ENCODE measurements at regions not wholly inside any gene's neighbourhood (a gene's known extent, or its start where the extent isn't known, plus 50 kb on each side); places are given as distances from the start of the nearest gene placed in this dataset.
A peak's percentile ranks its signal among the peaks of the same experiment; 100 is the strongest.

GRCh38 chr10:92758594-92758993 is 68.8 kb downstream of the HHEX start:
- Histone ChIP-seq H3K4me1 (ENCODE audit: control insufficient read depth, insufficient read depth, low read length, unreplicated experiment) (peaks cover 30% of the 10 kb centered on the region), H3K36me3 (ENCODE audit: insufficient read depth, low read length) (no peaks in the 10 kb centered on the region), H3K4me3 (ENCODE audit: low read depth, low read length) (no peak overlapping the region), H3K27me3 (ENCODE audit: insufficient read depth, low read length) (no peaks in the 10 kb centered on the region), H3K27ac (ENCODE audit: low read depth, low read length) (no peak overlapping the region), H2AFZ (ENCODE audit: low read length, unreplicated experiment) (no peak overlapping the region), H3K79me2 (ENCODE audit: control insufficient read depth, insufficient read depth, low read length, unreplicated experiment) (no peaks in the 10 kb centered on the region)

- no peak overlapping the region for H3K4me3 ChIP-seq (ENCODE audit: low read depth, low read length)
- peaks cover 29% of the 10 kb centered on the region for H3K4me1 ChIP-seq (ENCODE audit: control insufficient read depth, insufficient read depth, low read length, unreplicated experiment)
- H3K27me3 ChIP-seq (ENCODE audit: insufficient read depth, low read length): no peaks in the 10 kb centered on the region
- peak overlapping the region; percentile 90 for H2AFZ ChIP-seq (ENCODE audit: low read length, unreplicated experiment)
- no peaks in the 10 kb centered on the region for H3K79me2 ChIP-seq (ENCODE audit: control insufficient read depth, insufficient read depth, low read length, unreplicated experiment)
- H3K36me3 ChIP-seq (ENCODE audit: insufficient read depth, low read length): no peaks in the 10 kb centered on the region
- peak overlapping the region; percentile 80 for H3K27ac ChIP-seq (ENCODE audit: low read depth, low read length)
These were observed 70.9 kb downstream of the HHEX start for GRCh38 chr10:92760609-92761008.

- H3K4me1 ChIP-seq (ENCODE audit: control insufficient read depth, insufficient read depth, low read length, unreplicated experiment): peaks cover 20% of the 10 kb centered on the region
- H2AFZ ChIP-seq (ENCODE audit: low read length, unreplicated experiment): peak overlapping the region; percentile 41
These were observed 71.8 kb downstream of the HHEX start for GRCh38 chr10:92761571-92761970.

GRCh38 chr10:92763634-92764155 is 73.9 kb downstream of the HHEX start:
- Histone ChIP-seq H3K27me3 (ENCODE audit: insufficient read depth, low read length) (no peaks in the 10 kb centered on the region), H3K27ac (ENCODE audit: low read depth, low read length) (no peak overlapping the region), H3K36me3 (ENCODE audit: insufficient read depth, low read length) (no peaks in the 10 kb centered on the region), H3K79me2 (ENCODE audit: control insufficient read depth, insufficient read depth, low read length, unreplicated experiment) (no peaks in the 10 kb centered on the region), H2AFZ (ENCODE audit: low read length, unreplicated experiment) (no peak overlapping the region), H3K4me3 (ENCODE audit: low read depth, low read length) (no peak overlapping the region), H3K4me1 (ENCODE audit: control insufficient read depth, insufficient read depth, low read length, unreplicated experiment) (peaks cover 12% of the 10 kb centered on the region)

More at GRCh38 chr10:92761571-92761970, 71.8 kb downstream of the HHEX start:
- H3K27ac ChIP-seq (ENCODE audit: low read depth, low read length): peak overlapping the region; percentile 80
- H3K36me3 ChIP-seq (ENCODE audit: insufficient read depth, low read length): no peaks in the 10 kb centered on the region
- peak overlapping the region; percentile 60 for H3K4me3 ChIP-seq (ENCODE audit: low read depth, low read length)
- H3K79me2 ChIP-seq (ENCODE audit: control insufficient read depth, insufficient read depth, low read length, unreplicated experiment): no peaks in the 10 kb centered on the region
- H3K27me3 ChIP-seq (ENCODE audit: insufficient read depth, low read length): no peaks in the 10 kb centered on the region

GRCh38 chr10:92766451-92766850 is 76.7 kb downstream of the HHEX start:
- Histone ChIP-seq H3K79me2 (ENCODE audit: control insufficient read depth, insufficient read depth, low read length, unreplicated experiment) (no peaks in the 10 kb centered on the region), H3K4me3 (ENCODE audit: low read depth, low read length) (no peak overlapping the region), H3K36me3 (ENCODE audit: insufficient read depth, low read length) (no peaks in the 10 kb centered on the region), H3K27me3 (ENCODE audit: insufficient read depth, low read length) (no peaks in the 10 kb centered on the region), H3K4me1 (ENCODE audit: control insufficient read depth, insufficient read depth, low read length, unreplicated experiment) (peaks cover under 1% of the 10 kb centered on the region), H3K27ac (ENCODE audit: low read depth, low read length) (no peak overlapping the region), H2AFZ (ENCODE audit: low read length, unreplicated experiment) (no peak overlapping the region)

GRCh38 chr10:92768104-92768503 is 78.3 kb downstream of the HHEX start:
- Histone ChIP-seq H3K79me2 (ENCODE audit: control insufficient read depth, insufficient read depth, low read length, unreplicated experiment) (no peaks in the 10 kb centered on the region), H3K36me3 (ENCODE audit: insufficient read depth, low read length) (no peaks in the 10 kb centered on the region), H3K4me3 (ENCODE audit: low read depth, low read length) (no peak overlapping the region), H3K4me1 (ENCODE audit: control insufficient read depth, insufficient read depth, low read length, unreplicated experiment) (peaks cover 4% of the 10 kb centered on the region), H3K27me3 (ENCODE audit: insufficient read depth, low read length) (no peaks in the 10 kb centered on the region), H3K27ac (ENCODE audit: low read depth, low read length) (no peak overlapping the region), H2AFZ (ENCODE audit: low read length, unreplicated experiment) (no peak overlapping the region)

GRCh38 chr10:92773776-92774175 is 74.5 kb upstream of the EXOC6 start:
- H3K27me3 ChIP-seq (ENCODE audit: insufficient read depth, low read length): no peaks in the 10 kb centered on the region

GRCh38 chr10:92778091-92778490 is 70.2 kb upstream of the EXOC6 start:
- H3K4me1 ChIP-seq (ENCODE audit: control insufficient read depth, insufficient read depth, low read length, unreplicated experiment): peaks cover 10% of the 10 kb centered on the region
- no peaks in the 10 kb centered on the region for H3K27me3 ChIP-seq (ENCODE audit: insufficient read depth, low read length)
- H2AFZ ChIP-seq (ENCODE audit: low read length, unreplicated experiment): no peak overlapping the region
- no peaks in the 10 kb centered on the region for H3K36me3 ChIP-seq (ENCODE audit: insufficient read depth, low read length)
- H3K4me3 ChIP-seq (ENCODE audit: low read depth, low read length): no peak overlapping the region
- no peak overlapping the region for H3K27ac ChIP-seq (ENCODE audit: low read depth, low read length)
- H3K79me2 ChIP-seq (ENCODE audit: control insufficient read depth, insufficient read depth, low read length, unreplicated experiment): no peaks in the 10 kb centered on the region

More at GRCh38 chr10:92773776-92774175, 74.5 kb upstream of the EXOC6 start:
- peaks cover 13% of the 10 kb centered on the region for H3K4me1 ChIP-seq (ENCODE audit: control insufficient read depth, insufficient read depth, low read length, unreplicated experiment)
- H3K36me3 ChIP-seq (ENCODE audit: insufficient read depth, low read length): no peaks in the 10 kb centered on the region
- H3K79me2 ChIP-seq (ENCODE audit: control insufficient read depth, insufficient read depth, low read length, unreplicated experiment): no peaks in the 10 kb centered on the region
- no peak overlapping the region for H3K27ac ChIP-seq (ENCODE audit: low read depth, low read length)
- peak overlapping the region; percentile 76 for H2AFZ ChIP-seq (ENCODE audit: low read length, unreplicated experiment)
- H3K4me3 ChIP-seq (ENCODE audit: low read depth, low read length): no peak overlapping the region

GRCh38 chr10:92785118-92785517 is 63.2 kb upstream of the EXOC6 start:
- Histone ChIP-seq H3K4me3 (ENCODE audit: low read depth, low read length) (no peak overlapping the region), H3K4me1 (ENCODE audit: control insufficient read depth, insufficient read depth, low read length, unreplicated experiment) (no peaks in the 10 kb centered on the region), H3K27ac (ENCODE audit: low read depth, low read length) (no peak overlapping the region), H3K36me3 (ENCODE audit: insufficient read depth, low read length) (no peaks in the 10 kb centered on the region), H2AFZ (ENCODE audit: low read length, unreplicated experiment) (no peak overlapping the region), H3K79me2 (ENCODE audit: control insufficient read depth, insufficient read depth, low read length, unreplicated experiment) (no peaks in the 10 kb centered on the region), H3K27me3 (ENCODE audit: insufficient read depth, low read length) (no peaks in the 10 kb centered on the region)

- H3K27me3 ChIP-seq (ENCODE audit: insufficient read depth, low read length): no peaks in the 10 kb centered on the region
- no peak overlapping the region for H3K4me3 ChIP-seq (ENCODE audit: low read depth, low read length)
- no peak overlapping the region for H2AFZ ChIP-seq (ENCODE audit: low read length, unreplicated experiment)
- H3K79me2 ChIP-seq (ENCODE audit: control insufficient read depth, insufficient read depth, low read length, unreplicated experiment): no peaks in the 10 kb centered on the region
- no peak overlapping the region for H3K27ac ChIP-seq (ENCODE audit: low read depth, low read length)
- H3K4me1 ChIP-seq (ENCODE audit: control insufficient read depth, insufficient read depth, low read length, unreplicated experiment): no peaks in the 10 kb centered on the region
- no peaks in the 10 kb centered on the region for H3K36me3 ChIP-seq (ENCODE audit: insufficient read depth, low read length)
These were observed 60.7 kb upstream of the EXOC6 start for GRCh38 chr10:92787557-92788152.

GRCh38 chr10:92789067-92789466 is 59.3 kb upstream of the EXOC6 start:
- H3K27me3 ChIP-seq (ENCODE audit: insufficient read depth, low read length): no peaks in the 10 kb centered on the region
- H3K4me1 ChIP-seq (ENCODE audit: control insufficient read depth, insufficient read depth, low read length, unreplicated experiment): no peaks in the 10 kb centered on the region
- no peak overlapping the region for H3K4me3 ChIP-seq (ENCODE audit: low read depth, low read length)
- no peak overlapping the region for H3K27ac ChIP-seq (ENCODE audit: low read depth, low read length)
- no peaks in the 10 kb centered on the region for H3K79me2 ChIP-seq (ENCODE audit: control insufficient read depth, insufficient read depth, low read length, unreplicated experiment)
- H3K36me3 ChIP-seq (ENCODE audit: insufficient read depth, low read length): no peaks in the 10 kb centered on the region
- no peak overlapping the region for H2AFZ ChIP-seq (ENCODE audit: low read length, unreplicated experiment)
